Psoas muscle (tissue), 7 donors: ENCODE measurements at regions not wholly inside any gene's neighbourhood (a gene's known extent, or its start where the extent isn't known, plus 50 kb on each side); places are given as distances from the start of the nearest gene placed in this dataset.

ENCODE experiments used
- ATAC-seq, 4 donors: fragments of 200-7000 bp; cut with Tn5 transposase; one replicate each; pipeline ENCODE4 v1.9.1; 2020; ENCODE audit warnings: moderate library complexity in 3 of 4, mild to moderate bottlenecking in 2 of 4
- DNase-seq, 2 donors: peaks; one replicate each; pipeline ENCODE4 v3.0.0-alpha.2; 2020
- H3K27ac ChIP-seq: fragments of 200-600 bp; one replicate; pipeline ENCODE4 v1.8.0; 2022
- H3K27me3 ChIP-seq, 3 donors: fragments of 200-600 bp in 1 of 3; one replicate each; pipeline versions ENCODE4 v1.6.1 to v1.8.0; 2013 to 2022; ENCODE audit warnings: low read length in 2 of 3, mild to moderate bottlenecking in 2 of 3, moderate library complexity in 1 of 3; ENCODE audit not compliant: insufficient read depth in 3 of 3
- H3K36me3 ChIP-seq, 2 donors: fragments of 200-600 bp in 1 of 2; one replicate each; pipeline versions ENCODE4 v1.6.1 to v1.8.0; 2013 to 2022; ENCODE audit warnings: low read depth in 1 of 2, mild to moderate bottlenecking in 1 of 2, moderate library complexity in 1 of 2; ENCODE audit not compliant: insufficient read depth in 1 of 2
- H3K4me1 ChIP-seq: fragments of 200-600 bp; one replicate; pipeline ENCODE4 v1.8.0; 2022
- H3K4me3 ChIP-seq: fragments of 200-600 bp; one replicate; pipeline ENCODE4 v1.8.0; 2022; ENCODE audit warnings: mild to moderate bottlenecking
- H3K9me3 ChIP-seq: fragments of 200-600 bp; one replicate; pipeline ENCODE4 v1.8.0; 2022
- CTCF ChIP-seq: fragments of 200-600 bp; IDR thresholded peaks from one replicate; pipeline ENCODE4 v1.8.0; 2022; ENCODE audit warnings: antibody characterized with exemption
- WGBS, 3 donors: extraction: QIAGEN DNeasy Blood & Tissue Kit; methylation state at CpG; one replicate each; pipeline versions ENCODE4 v1.1.6 to v1.1.7; 2013; 5-methylcytosine and 5-hydroxymethylcytosine counted together
- intact Hi-C, 2 donors: fragments of 100-400 bp; cut with DNase I; formaldehyde crosslinking; loops; one replicate each; pipeline versions ENCODE4 v1.11.0 to v1.14.2; 2022
- donor health status: healthy with polysubstance abuse.
- donor health status: DM: no; HTN: no; CAD: no; lungs with moderate emphysema.
- donor health status: Bipolar disorder and iron deficiency.
- donor health status: healthy.
- donor health status: DM: yes; HTN: yes; CAD: no.
- donor health status: DM: no; HTN: no; CAD: no.
- donor health status: DM: yes; HTN: yes; CAD: no.

- H3K27ac ChIP-seq = no peak overlapping the region
These were observed 166.0 kb upstream of the KLF12 start for GRCh38 chr13:74300162-74300561.

DNA sequence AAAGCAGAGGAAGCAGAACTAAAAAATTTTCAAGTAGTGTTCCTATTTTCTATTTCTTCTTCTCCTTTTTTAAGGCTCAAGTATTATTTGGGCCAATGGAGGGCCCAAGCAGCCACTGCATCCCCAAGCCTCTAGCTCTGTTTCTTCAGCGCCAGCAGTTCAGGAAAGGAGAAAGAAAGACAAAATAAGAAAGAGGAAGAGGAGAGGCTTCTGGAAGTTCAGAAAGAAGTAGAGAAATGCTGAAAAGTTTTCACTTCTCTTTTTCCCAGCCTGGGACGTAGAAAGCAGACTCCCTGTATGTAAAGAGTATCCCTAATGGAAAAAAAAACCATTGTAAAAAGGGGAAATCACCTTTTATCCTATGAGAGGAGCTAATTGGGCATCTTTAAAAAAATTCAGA lies 165.5 kb upstream of the KLF12 start:
- WGBS, 3 donors = 96 to 100% (median 97%) methylated on average over 2 of the region's 2 CpGs
- DNase-seq = peak in 1 of 2 donors; percentile 10
- Histone ChIP-seq H3K36me3 (no peaks in the 10 kb centered on the region), H3K27ac (no peak overlapping the region), H3K9me3 (no peaks in the 10 kb centered on the region), H3K4me3 (no peak overlapping the region), H3K4me1 (no peaks in the 10 kb centered on the region), H3K27me3 (no peaks in the 10 kb centered on the region)
- no peak for ATAC-seq
- intact Hi-C loops = no loop called here
- TF ChIP-seq CTCF = no peak

More at GRCh38 chr13:74300162-74300561, 166.0 kb upstream of the KLF12 start:
- no peaks in the 10 kb centered on the region for H3K27me3 ChIP-seq
- no peaks in the 10 kb centered on the region for H3K36me3 ChIP-seq
- no peak for TF ChIP-seq CTCF
- H3K4me3 ChIP-seq = no peak overlapping the region
- ATAC-seq (no peak), DNase-seq (no peak)
- intact Hi-C loops = no loop called here
- no peaks in the 10 kb centered on the region for H3K4me1 ChIP-seq
- H3K9me3 ChIP-seq = no peaks in the 10 kb centered on the region

- ATAC-seq = no peak
- intact Hi-C loops = no loop called here
- H3K4me1 ChIP-seq = no peaks in the 10 kb centered on the region
- H3K27ac ChIP-seq = no peak overlapping the region
- no peaks in the 10 kb centered on the region for H3K9me3 ChIP-seq
- no peaks in the 10 kb centered on the region for H3K27me3 ChIP-seq
- H3K36me3 ChIP-seq = no peaks in the 10 kb centered on the region
- WGBS, 3 donors = 94 to 95% (median 94%) methylated on average over 4 of the region's 4 CpGs
- DNase-seq = no peak
- H3K4me3 ChIP-seq = no peak overlapping the region
- no peak for TF ChIP-seq CTCF
These were observed 164.7 kb upstream of the KLF12 start for GRCh38 chr13:74298923-74299322.

DNA sequence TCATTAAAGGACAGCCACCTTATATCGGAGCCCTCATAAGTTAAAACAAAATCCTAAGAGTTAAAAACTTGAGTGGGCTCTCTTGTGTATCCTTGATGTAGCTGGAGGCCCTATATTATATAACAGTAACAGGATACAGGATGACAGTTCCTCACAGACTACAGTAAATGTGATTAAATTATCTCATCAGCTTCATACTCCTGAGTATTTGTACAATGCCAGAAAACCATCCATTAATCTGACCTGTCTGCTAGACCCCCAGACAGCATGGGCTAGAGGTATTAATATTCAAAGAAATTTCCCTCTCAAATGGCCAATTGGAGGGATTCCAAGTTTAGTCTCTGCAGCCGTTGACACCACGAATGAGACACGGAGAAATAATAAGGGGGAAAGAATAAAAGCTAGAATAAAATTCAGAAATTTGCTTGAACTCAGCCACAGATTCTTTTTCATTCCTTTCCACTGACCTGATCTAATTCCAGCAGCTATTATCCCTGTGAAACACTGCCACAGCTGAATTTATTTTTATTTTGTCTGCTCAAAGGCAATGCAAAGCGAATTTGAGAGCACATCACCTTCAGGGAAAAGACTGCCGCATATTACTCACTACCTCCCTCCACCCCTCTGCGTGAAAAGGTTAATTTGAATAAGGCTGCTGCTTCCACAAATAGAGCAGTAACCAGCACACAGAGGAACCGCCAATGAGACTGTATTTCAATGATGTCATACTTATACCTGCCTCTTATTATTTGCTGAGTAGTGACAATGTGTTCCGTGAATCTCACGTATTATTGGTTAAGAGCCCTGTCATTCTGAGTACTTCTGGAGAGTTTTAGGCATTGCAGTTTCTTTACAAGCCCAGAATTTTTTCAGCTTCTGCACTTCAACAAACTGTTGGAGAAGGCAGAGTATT lies 155.9 kb upstream of the KLF12 start:
- 22 to 31% (median 22%) methylated on average over 10 of the region's 10 CpGs for WGBS, 3 donors
- H3K4me1 ChIP-seq = peaks cover 13% of the 10 kb centered on the region
- no peak for DNase-seq
- peak; percentile 87 to 94 (median 91) for ATAC-seq
- intact Hi-C loops = loop anchor here (5.0 to 10.0 kb wide), 5 partner anchors 95 to 525 kb away; no protein-coding TSS in a partner anchor
- no peaks in the 10 kb centered on the region for H3K36me3 ChIP-seq
- H3K27ac ChIP-seq = peak overlapping the region; percentile 47
- TF ChIP-seq CTCF = no peak
- H3K27me3 ChIP-seq = no peaks in the 10 kb centered on the region
- peak overlapping the region; percentile 43 for H3K4me3 ChIP-seq
- H3K9me3 ChIP-seq = no peaks in the 10 kb centered on the region
